ENCODE measurements at regions not wholly inside any gene's neighbourhood (a gene's known extent, or its start where the extent isn't known, plus 50 kb on each side); places are given as distances from the start of the nearest gene placed in this dataset.

GRCh38 chr1:238248356-238248755, 357.6 kb upstream of the ZP4 start:
- in situ Hi-C loops (cut with MboI; ENCODE audit: low sequenced_read_pairs, unreplicated experiment) = no loop called here
- no peak for DNase-seq (ENCODE audit: low spot score)
- no peak for TF ChIP-seq CTCF (IDR thresholded peaks at IDR 0.05; ENCODE audit: borderline replicate concordance, control extremely low read depth, extremely low read depth, insufficient read depth, missing control alignments)

- no peak for TF ChIP-seq CTCF (IDR thresholded peaks at IDR 0.05; ENCODE audit: borderline replicate concordance, control extremely low read depth, extremely low read depth, insufficient read depth, missing control alignments)
- no peak for DNase-seq (ENCODE audit: low spot score)
- in situ Hi-C loops (cut with MboI; ENCODE audit: low sequenced_read_pairs, unreplicated experiment) = no loop called here
These were observed 351.5 kb upstream of the ZP4 start for GRCh38 chr1:238242181-238242580.

- in situ Hi-C loops (cut with MboI; ENCODE audit: low sequenced_read_pairs, unreplicated experiment) = no loop called here
- TF ChIP-seq CTCF (IDR thresholded peaks at IDR 0.05; ENCODE audit: borderline replicate concordance, control extremely low read depth, extremely low read depth, insufficient read depth, missing control alignments) = no peak
- DNase-seq (ENCODE audit: low spot score) = no peak
These were observed 350.9 kb upstream of the ZP4 start for GRCh38 chr1:238241607-238242006.

- no peak for TF ChIP-seq CTCF (IDR thresholded peaks at IDR 0.05; ENCODE audit: borderline replicate concordance, control extremely low read depth, extremely low read depth, insufficient read depth, missing control alignments)
- in situ Hi-C loops (cut with MboI; ENCODE audit: low sequenced_read_pairs, unreplicated experiment) = no loop called here
- DNase-seq (ENCODE audit: low spot score) = no peak
These were observed 348.6 kb upstream of the ZP4 start for GRCh38 chr1:238239343-238239742.

- in situ Hi-C loops (cut with MboI; ENCODE audit: low sequenced_read_pairs, unreplicated experiment) = no loop called here
- no peak for TF ChIP-seq CTCF (IDR thresholded peaks at IDR 0.05; ENCODE audit: borderline replicate concordance, control extremely low read depth, extremely low read depth, insufficient read depth, missing control alignments)
- no peak for DNase-seq (ENCODE audit: low spot score)
These were observed 343.2 kb upstream of the ZP4 start for GRCh38 chr1:238233966-238234365.

- no peak for DNase-seq (ENCODE audit: low spot score)
- no peak for TF ChIP-seq CTCF (IDR thresholded peaks at IDR 0.05; ENCODE audit: borderline replicate concordance, control extremely low read depth, extremely low read depth, insufficient read depth, missing control alignments)
- in situ Hi-C loops (cut with MboI; ENCODE audit: low sequenced_read_pairs, unreplicated experiment) = no loop called here
These were observed 341.5 kb upstream of the ZP4 start for GRCh38 chr1:238232084-238232710.

All from GM13976 (cell line).